Muscle layer of colon (tissue), 2 donors: ENCODE measurements at regions not wholly inside any gene's neighbourhood (a gene's known extent, or its start where the extent isn't known, plus 50 kb on each side); places are given as distances from the start of the nearest gene placed in this dataset.
"Not testable (repeated sequence)": the region's sequence is repeated elsewhere in the genome, so short reads cannot be mapped to it uniquely, and the experiment has no call there.

Source experiments
- H3K27ac ChIP-seq: one replicate; pipeline ENCODE4 v1.7.0; 2013; ENCODE audit warnings: low read depth, mild to moderate bottlenecking, low read length, moderate library complexity
- H3K27me3 ChIP-seq, 2 donors: one replicate each; pipeline ENCODE4 v1.7.0; 2013; ENCODE audit warnings: low read length in 2 of 2, mild to moderate bottlenecking in 2 of 2; ENCODE audit not compliant: insufficient read depth in 2 of 2, control insufficient read depth in 1 of 2
- H3K36me3 ChIP-seq: one replicate; pipeline ENCODE4 v1.7.0; 2013; ENCODE audit warnings: mild to moderate bottlenecking, low read length; ENCODE audit not compliant: insufficient read depth
- H3K4me1 ChIP-seq: one replicate; pipeline ENCODE4 v1.7.0; 2013; ENCODE audit warnings: mild to moderate bottlenecking, low read length; ENCODE audit not compliant: insufficient read depth
- H3K4me3 ChIP-seq, 2 donors: one replicate each; pipeline ENCODE4 v1.7.0; 2013; ENCODE audit warnings: low read length in 2 of 2, low read depth in 1 of 2, mild to moderate bottlenecking in 1 of 2, moderate library complexity in 1 of 2
- H3K9ac ChIP-seq: one replicate; pipeline ENCODE4 v1.7.0; 2013; ENCODE audit warnings: low read length
- H3K9me3 ChIP-seq: one replicate; pipeline ENCODE4 v1.7.0; 2013; ENCODE audit warnings: mild to moderate bottlenecking, low read length
- donor health status: abdominal sarcoma.
- donor health status: Adenocarcinoma of cecum.

DNA sequence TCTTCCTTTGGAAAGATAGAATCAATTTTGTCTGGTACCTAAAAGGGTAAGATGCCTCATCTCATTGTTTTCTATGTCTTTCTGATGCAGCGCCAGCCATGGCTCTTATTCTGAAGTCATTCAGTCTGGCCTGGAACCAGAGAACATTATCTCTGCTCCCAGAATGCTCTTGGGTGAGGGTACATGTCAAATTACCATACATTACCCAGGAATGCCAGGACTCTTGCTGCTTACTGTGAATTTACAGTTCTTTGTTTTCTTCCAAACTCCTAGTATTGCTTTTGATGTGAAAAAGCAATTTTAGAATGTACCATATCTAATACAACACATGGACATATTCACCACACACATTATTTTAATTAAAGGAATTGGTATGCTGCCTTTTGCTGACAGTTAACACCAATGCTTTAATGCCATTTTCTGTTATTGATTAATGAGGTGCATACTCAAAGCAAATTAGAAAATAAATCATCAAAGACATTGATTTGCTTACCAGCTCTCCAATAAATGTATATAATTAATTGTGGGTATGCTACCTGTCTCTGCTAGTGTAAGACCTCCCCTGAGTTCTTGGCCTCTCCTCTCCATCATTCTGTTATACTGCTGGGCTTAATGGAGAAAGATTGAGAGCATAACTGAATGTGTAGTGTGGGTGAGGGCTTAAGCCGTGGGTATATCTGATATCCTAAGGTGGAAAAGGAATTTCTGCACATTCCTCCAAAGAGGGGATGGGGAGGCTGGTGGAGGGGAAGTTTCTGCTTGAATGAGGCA lies 337.7 kb downstream of the C12orf75 start:
- no peaks in the 10 kb centered on the region for H3K9me3 ChIP-seq
- H3K4me1 ChIP-seq = peaks cover 16% of the 10 kb centered on the region
- no peak overlapping the region for H3K4me3 ChIP-seq
- H3K27me3 ChIP-seq = no peaks in the 10 kb centered on the region
- no peak overlapping the region for H3K9ac ChIP-seq
- no peak overlapping the region for H3K27ac ChIP-seq
- no peaks in the 10 kb centered on the region for H3K36me3 ChIP-seq

DNA sequence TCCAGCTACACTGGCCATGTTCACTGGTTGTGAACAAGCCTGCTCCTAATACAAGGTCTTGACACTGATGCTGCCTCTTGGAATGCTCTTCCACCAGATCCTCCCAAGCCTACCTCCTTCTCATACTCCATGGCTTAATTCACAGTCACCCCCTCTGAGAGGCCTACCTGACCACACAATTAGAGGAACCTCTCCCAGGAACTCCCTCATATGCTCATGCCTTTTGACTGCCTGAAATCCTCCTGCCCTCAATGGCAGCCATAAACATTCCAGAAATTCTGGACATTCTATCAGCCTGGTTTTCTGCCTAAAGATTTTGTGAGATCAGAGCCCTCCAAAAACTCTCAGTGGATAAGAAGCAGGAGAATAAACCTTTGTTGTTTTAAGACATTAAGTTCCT lies 340.2 kb downstream of the C12orf75 start:
- Histone ChIP-seq H3K4me1 (peaks cover 26% of the 10 kb centered on the region), H3K27me3 (no peaks in the 10 kb centered on the region), H3K9me3 (no peaks in the 10 kb centered on the region), H3K4me3 (no peak overlapping the region), H3K36me3 (no peaks in the 10 kb centered on the region), H3K9ac (no peak overlapping the region), H3K27ac (no peak overlapping the region)

DNA sequence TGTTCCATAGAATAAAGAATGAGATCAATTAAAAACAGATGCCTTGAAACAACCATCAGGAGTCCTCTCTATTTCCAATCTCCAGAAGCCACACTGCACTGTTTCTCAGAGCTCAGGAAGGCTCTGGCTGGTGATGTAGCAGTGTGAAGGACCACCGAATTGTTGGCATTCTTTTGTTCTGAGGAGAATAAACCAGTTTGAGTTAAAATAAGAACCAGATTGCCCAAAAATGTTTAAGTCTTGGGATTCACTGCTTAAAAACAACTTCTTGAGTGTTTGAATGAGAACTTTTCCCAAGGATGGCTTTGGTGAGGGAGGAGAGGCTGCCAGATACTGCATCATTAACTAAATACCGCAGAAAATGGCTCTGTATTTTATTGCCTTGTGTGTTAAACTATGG lies 341.2 kb downstream of the C12orf75 start:
- peaks cover 36% of the 10 kb centered on the region for H3K4me1 ChIP-seq
- H3K36me3 ChIP-seq = no peaks in the 10 kb centered on the region
- no peak overlapping the region for H3K27ac ChIP-seq
- no peaks in the 10 kb centered on the region for H3K9me3 ChIP-seq
- H3K4me3 ChIP-seq = no peak overlapping the region
- no peaks in the 10 kb centered on the region for H3K27me3 ChIP-seq
- no peak overlapping the region for H3K9ac ChIP-seq

DNA sequence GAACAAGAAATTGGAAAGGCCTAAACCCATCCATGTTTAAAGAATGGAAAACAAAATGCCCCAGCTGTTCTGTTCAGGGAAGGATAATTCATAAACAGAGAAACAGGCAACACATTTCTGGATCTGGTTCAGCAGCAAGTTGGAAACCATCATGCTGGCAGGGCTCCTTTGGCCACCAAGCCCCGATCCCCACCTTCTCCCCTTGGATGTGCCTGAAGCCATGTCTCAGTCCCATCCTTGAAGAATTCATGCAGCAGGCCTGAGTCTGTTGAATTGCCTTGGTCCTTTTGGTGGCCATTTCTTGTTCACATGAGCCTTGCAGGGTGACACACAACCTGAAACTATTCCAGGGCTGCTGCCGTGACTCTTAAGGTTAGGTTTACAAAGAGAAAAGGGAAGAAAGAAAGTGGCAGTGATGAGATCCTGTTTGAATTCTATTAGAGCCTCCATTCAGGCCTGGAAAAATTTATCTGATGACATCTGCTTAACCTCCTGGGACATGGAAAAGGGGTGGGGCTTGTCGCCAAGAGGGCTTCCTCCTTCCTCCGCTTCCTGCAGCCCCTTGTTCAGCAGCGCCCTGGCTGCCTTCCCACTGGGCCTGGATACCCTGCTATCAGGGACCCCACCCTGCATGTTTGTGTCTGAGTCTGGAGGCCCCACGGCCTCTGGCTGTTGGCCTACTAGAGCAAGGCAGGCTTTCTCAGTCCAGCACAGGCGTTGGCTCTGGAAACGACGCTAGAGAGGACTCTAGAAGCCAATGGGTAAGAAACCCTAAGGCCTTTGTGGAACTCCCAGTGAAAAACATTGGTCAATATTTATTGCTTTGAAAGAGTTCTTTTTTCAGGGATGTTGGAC lies 341.9 kb downstream of the C12orf75 start:
- Histone ChIP-seq H3K4me1 (peaks cover 38% of the 10 kb centered on the region), H3K27ac (no peak overlapping the region)

DNA sequence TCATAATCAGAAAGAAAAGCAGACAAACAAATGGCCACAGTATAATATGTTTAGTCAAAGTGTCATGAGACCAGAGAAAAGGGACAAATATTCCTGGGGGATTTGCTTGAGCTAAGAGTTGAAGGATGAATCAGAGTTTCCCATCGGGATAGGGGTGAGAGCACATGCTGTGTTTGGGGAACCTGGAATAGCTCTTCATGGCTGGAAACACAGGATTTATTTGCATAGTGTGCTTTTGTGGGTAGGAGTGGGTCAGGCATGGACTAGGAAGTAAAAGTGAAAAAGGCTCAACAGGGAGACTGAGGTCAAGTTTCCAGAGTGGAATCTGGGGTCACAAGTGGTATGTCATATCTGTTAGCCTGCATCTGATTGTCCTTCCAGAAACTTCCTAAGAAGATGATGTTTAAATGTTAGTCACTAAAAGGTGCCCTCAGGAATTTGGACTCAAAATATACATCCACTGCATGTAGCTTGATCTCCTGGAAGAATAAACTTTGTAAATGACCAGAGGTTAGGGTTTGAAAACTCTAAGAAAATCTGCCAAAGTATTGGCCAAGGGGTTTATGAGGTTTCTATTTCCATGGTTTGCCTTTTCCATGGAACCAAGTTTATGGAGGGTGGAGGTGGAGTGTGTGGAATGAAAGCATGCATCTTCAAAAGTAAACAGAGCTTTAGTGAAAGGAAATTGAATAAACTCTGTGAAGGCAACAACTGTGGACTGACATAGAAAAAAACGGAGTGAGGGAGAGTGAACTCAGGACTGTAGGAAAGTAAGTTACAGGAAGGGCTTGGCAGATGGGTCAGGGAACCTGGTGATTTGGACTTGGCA lies 344.6 kb downstream of the C12orf75 start:
- Histone ChIP-seq H3K36me3 (no peaks in the 10 kb centered on the region), H3K4me1 (peaks cover 38% of the 10 kb centered on the region), H3K27me3 (no peaks in the 10 kb centered on the region), H3K4me3 (no peak overlapping the region), H3K9ac (no peak overlapping the region), H3K27ac (no peak overlapping the region), H3K9me3 (no peaks in the 10 kb centered on the region)

More for the DNA sequence above, 341.9 kb downstream of the C12orf75 start:
- H3K4me3 ChIP-seq = no peak overlapping the region
- no peaks in the 10 kb centered on the region for H3K36me3 ChIP-seq
- no peaks in the 10 kb centered on the region for H3K27me3 ChIP-seq
- H3K9ac ChIP-seq = no peak overlapping the region
- no peaks in the 10 kb centered on the region for H3K9me3 ChIP-seq

DNA sequence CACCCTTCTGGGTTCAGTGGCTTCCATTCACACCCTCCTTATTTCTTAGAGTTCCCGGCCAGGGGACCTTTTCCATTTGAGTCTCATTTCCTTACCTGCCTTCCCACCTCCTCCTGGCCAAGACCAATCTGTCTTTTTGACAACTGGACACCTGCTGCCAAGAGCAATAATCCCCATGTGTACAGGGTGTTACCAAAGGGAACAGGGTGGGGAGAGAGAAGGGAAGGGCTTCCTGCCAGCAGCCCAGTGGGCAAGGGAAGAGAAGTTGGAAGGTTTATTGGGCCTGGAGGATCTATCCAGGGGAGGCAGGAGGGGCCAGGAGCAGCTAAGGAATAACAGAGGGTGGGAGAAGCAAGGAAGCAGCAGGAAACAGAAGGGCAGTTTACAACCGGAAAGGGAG lies 346.2 kb downstream of the C12orf75 start:
- Histone ChIP-seq H3K4me1 (peaks cover 34% of the 10 kb centered on the region), H3K9me3 (no peaks in the 10 kb centered on the region), H3K36me3 (no peaks in the 10 kb centered on the region), H3K4me3 (no peak overlapping the region), H3K9ac (no peak overlapping the region), H3K27me3 (no peaks in the 10 kb centered on the region), H3K27ac (no peak overlapping the region)

DNA sequence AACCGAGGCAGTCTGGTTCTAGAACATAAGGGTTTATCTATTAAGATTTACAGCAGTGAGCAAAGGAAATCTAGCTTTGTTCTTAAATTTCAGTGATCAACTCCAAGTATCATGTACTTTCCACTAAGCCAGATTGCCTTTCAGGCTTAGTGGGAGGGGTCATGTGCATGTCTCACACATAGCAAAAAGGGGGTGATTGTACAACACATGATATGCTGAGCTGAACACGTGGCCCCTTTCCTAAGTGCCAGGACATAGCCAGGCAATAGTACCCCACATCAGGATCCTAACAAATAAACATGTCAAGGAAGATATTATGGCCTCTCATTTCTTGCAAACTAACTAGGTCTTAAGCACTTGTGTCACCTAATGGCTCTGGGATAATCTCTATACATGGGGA lies 347.2 kb downstream of the C12orf75 start:
- H3K4me1 ChIP-seq = peaks cover 24% of the 10 kb centered on the region
- no peaks in the 10 kb centered on the region for H3K9me3 ChIP-seq
- H3K27me3 ChIP-seq = no peaks in the 10 kb centered on the region
- H3K27ac ChIP-seq = no peak overlapping the region
- no peaks in the 10 kb centered on the region for H3K36me3 ChIP-seq
- no peak overlapping the region for H3K9ac ChIP-seq
- H3K4me3 ChIP-seq = no peak overlapping the region

DNA sequence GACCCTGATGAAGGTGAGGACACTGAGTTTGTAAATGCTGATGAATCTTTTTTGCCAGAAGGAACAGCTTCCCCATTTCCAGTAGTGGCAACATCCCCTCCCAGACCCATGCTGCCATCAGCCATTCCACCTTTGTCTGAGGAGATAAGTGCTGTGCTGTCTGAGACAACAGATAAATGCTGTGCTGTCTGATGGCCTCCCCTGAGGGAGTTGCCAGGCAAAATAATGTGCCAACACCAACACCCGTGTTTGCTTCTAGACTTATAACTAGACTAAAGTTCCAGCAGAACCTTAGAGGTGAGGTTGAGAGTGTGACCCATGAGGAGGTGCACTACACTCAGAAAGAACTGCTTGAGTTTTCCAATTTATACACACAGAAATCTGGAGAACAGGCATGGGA lies 349.5 kb downstream of the C12orf75 start:
- Histone ChIP-seq H3K4me3 (no peak overlapping the region), H3K9ac (no peak overlapping the region), H3K4me1 (peaks cover 19% of the 10 kb centered on the region)

DNA sequence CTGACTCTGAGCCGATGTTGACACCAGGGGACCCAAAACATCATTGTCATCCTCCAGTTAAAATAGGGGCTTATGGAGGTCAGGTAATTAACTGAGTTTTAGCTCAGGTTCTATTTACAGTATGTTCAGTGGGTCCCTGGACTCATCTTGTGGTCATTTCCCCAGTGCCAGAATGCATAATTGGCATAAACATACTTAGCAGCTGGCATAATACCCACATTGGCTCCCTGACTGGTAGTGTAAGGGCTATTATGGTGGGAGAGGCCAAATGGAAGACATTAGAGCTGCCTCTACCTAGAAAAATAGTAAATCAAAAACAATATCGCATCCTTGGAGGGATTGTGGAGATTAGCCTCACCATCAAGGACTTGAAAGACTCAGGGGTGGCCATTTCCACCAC lies 350.9 kb downstream of the C12orf75 start:
- no peak overlapping the region for H3K4me3 ChIP-seq
- no peaks in the 10 kb centered on the region for H3K9me3 ChIP-seq
- no peak overlapping the region for H3K9ac ChIP-seq
- H3K27ac ChIP-seq = no peak overlapping the region
- no peaks in the 10 kb centered on the region for H3K27me3 ChIP-seq
- H3K4me1 ChIP-seq = peaks cover 6% of the 10 kb centered on the region
- H3K36me3 ChIP-seq = no peaks in the 10 kb centered on the region

More for the DNA sequence above, 349.5 kb downstream of the C12orf75 start:
- Histone ChIP-seq H3K36me3 (no peaks in the 10 kb centered on the region), H3K9me3 (no peaks in the 10 kb centered on the region), H3K27me3 (no peaks in the 10 kb centered on the region), H3K27ac (no peak overlapping the region)

DNA sequence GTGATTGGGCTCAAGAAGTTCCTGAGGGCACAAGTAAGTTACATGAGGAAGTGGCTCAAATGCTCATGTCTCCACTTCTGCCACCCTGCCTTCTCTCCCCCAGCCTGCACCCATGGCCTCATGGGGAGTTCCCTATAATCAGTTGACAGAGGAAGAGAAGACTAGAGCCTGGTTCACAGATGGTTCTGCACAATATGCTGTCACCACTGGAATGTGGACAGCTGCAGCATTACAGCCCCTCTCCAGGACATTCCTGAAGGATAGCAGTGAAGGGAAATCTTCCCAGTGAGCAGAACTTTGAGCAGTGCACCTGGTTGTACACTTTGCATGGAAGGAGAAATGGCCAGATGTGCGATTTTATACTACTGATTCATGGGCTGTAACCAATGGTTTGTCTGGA lies 352.3 kb downstream of the C12orf75 start:
- H3K27ac ChIP-seq, H3K36me3 ChIP-seq, H3K9me3 ChIP-seq, H3K4me1 ChIP-seq, H3K9ac ChIP-seq, H3K27me3 ChIP-seq, H3K4me3 ChIP-seq: not testable (repeated sequence)

DNA sequence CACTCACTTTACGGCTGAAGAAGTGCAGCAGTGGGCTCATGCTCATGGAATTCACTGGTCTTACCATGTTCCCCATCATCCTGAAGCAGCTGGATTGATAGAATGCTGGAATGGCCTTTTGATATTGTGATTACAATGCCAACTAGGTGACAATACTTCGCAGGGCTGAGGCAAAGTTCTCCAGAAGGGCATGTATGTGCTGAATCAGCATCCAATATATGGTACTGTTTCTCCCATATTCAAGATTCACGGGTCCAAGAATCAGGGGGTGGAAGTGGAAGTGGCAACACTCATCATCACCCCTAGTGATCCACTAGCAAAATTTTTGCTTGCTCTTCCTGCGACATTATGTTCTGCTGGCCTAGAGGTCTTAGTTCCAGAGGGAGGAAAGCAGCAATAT lies 353.3 kb downstream of the C12orf75 start:
- not testable (repeated sequence) for H3K9me3 ChIP-seq, H3K36me3 ChIP-seq, H3K27me3 ChIP-seq, H3K4me3 ChIP-seq, H3K4me1 ChIP-seq, H3K27ac ChIP-seq, H3K9ac ChIP-seq
